Endothelial cell of umbilical vein (primary cell): ENCODE measurements at regions not wholly inside any gene's neighbourhood (a gene's known extent, or its start where the extent isn't known, plus 50 kb on each side); places are given as distances from the start of the nearest gene placed in this dataset.

Source experiments
- BruUV-seq: library from RNA; stranded (reverse); fragments of 400-500 nt; replicated peaks from 2 replicates; lab custom pipeline; 2021; lab: Mats Ljungman, UMichigan
- CTCF ChIA-PET: fragments of 300-600, 350-600 bp; sonication (Branson Sonifier 250); formaldehyde crosslinking; loops from one replicate; lab custom pipeline; 2021; ENCODE audit warnings: antibody characterized with exemption, inconsistent platforms; lab: Charles Lee
- POLR2A ChIA-PET: fragments of 300-600, 350-600 bp; sonication (Branson Sonifier 250); formaldehyde crosslinking; loops from one replicate; lab custom pipeline; 2021; ENCODE audit warnings: antibody characterized with exemption, inconsistent platforms; lab: Charles Lee
- DNase-seq: peaks from one replicate; pipeline ENCODE4 v3.0.0-alpha.2; 2011; ENCODE audit warnings: low read depth, low spot score
- FAIRE-seq: peaks from 2 replicates; lab custom pipeline; 2011; peaks lifted over from hg19 to GRCh38; lab: Jason Lieb, UNC
- H2AFZ ChIP-seq: 2 replicates; pipeline ENCODE4 v1.6.0; 2012; ENCODE audit warnings: low read depth, low read length, control low read depth, inconsistent platforms
- H3K27ac ChIP-seq: 2 replicates; pipeline ENCODE4 v1.5.1; 2011; ENCODE audit warnings: low read depth, mild to moderate bottlenecking, control low read depth, low read length, moderate library complexity; ENCODE audit not compliant: insufficient read depth
- H3K27me3 ChIP-seq, 2 experiments: 2 replicates each; pipeline versions ENCODE4 v1.6.0 to v1.6.1; 2011; ENCODE audit warnings: low read length in 2 of 2, mixed read lengths in 1 of 2; ENCODE audit not compliant: control insufficient read depth in 2 of 2, insufficient read depth in 2 of 2
- H3K36me3 ChIP-seq, 2 experiments: 2 replicates in 1 of 2; 3 replicates in 1 of 2; pipeline ENCODE4 v1.5.1; 2011; ENCODE audit warnings: low read length in 2 of 2, mild to moderate bottlenecking in 1 of 2, moderate library complexity in 1 of 2; ENCODE audit not compliant: control insufficient read depth in 2 of 2, insufficient read depth in 2 of 2; ENCODE audit errors: extremely low read depth in 1 of 2
- H3K4me1 ChIP-seq: 3 replicates; pipeline ENCODE4 v1.5.1; 2011; ENCODE audit warnings: mild to moderate bottlenecking, low read length; ENCODE audit not compliant: control insufficient read depth, insufficient read depth; ENCODE audit errors: extremely low read depth
- H3K4me2 ChIP-seq: 2 replicates; pipeline ENCODE4 v1.6.1; 2011; ENCODE audit warnings: low read length, control low read depth, mixed read lengths; ENCODE audit not compliant: insufficient read depth
- H3K4me3 ChIP-seq, 3 experiments: fragments of 200-600 bp in 1 of 3; sonication (generic), shearing (Covaris generic) in 1 of 3; replicated peaks in 1 of 3; 2 replicates each; pipeline ENCODE4 v1.5.1; 2011 to 2016; ENCODE audit warnings: control low read depth in 3 of 3, low read length in 3 of 3, mild to moderate bottlenecking in 2 of 3, inconsistent platforms in 1 of 3, low read depth in 1 of 3, moderate library complexity in 1 of 3; ENCODE audit not compliant: insufficient read depth in 1 of 3
- H3K79me2 ChIP-seq: 2 replicates; pipeline ENCODE4 v1.6.0; 2012; ENCODE audit warnings: low read length, inconsistent platforms; ENCODE audit not compliant: control insufficient read depth, insufficient read depth
- H3K9ac ChIP-seq: replicated peaks from 2 replicates; pipeline ENCODE3; 2011; ENCODE audit warnings: low read length, control low read depth; ENCODE audit not compliant: insufficient read depth; ENCODE audit errors: extremely low read depth
- H3K9me1 ChIP-seq: replicated peaks from 3 replicates; pipeline ENCODE4 v1.6.0; 2011; ENCODE audit warnings: mild to moderate bottlenecking, low read length; ENCODE audit not compliant: control insufficient read depth, insufficient read depth; ENCODE audit errors: extremely low read depth
- H3K9me3 ChIP-seq: replicated peaks from 2 replicates; pipeline ENCODE4 v1.5.1; 2012; ENCODE audit warnings: low read length, inconsistent platforms; ENCODE audit not compliant: control insufficient read depth, insufficient read depth
- H4K20me1 ChIP-seq: replicated peaks from 2 replicates; pipeline ENCODE3; 2011; ENCODE audit warnings: mild to moderate bottlenecking, low read length; ENCODE audit not compliant: control insufficient read depth, insufficient read depth; ENCODE audit errors: extremely low read depth
- CTCF ChIP-seq, 2 donors: IDR thresholded peaks; 1 replicate in 1 of 2; 2 replicates in 1 of 2; pipeline ENCODE4 v1.5.1; 2011; ENCODE audit warnings: low read length in 2 of 2, mild to moderate bottlenecking in 2 of 2, moderate library complexity in 2 of 2, control low read depth in 1 of 2, inconsistent platforms in 1 of 2, low read depth in 1 of 2; ENCODE audit not compliant: insufficient read depth in 1 of 2; ENCODE audit errors: extremely low read depth in 1 of 2
- EZH2 ChIP-seq: IDR thresholded peaks from 2 replicates; pipeline ENCODE4 v1.6.1; 2012; ENCODE audit warnings: borderline replicate concordance, low read depth, mild to moderate bottlenecking, moderate library complexity, low read length, inconsistent platforms; ENCODE audit not compliant: severe bottlenecking
- FOS ChIP-seq: IDR thresholded peaks from 2 replicates; pipeline ENCODE4 v1.6.1; 2011; ENCODE audit warnings: mild to moderate bottlenecking, low read length, moderate library complexity, borderline replicate concordance; ENCODE audit not compliant: insufficient read depth
- GATA2 ChIP-seq: IDR thresholded peaks from 2 replicates; pipeline ENCODE4 v1.7.0; 2011; ENCODE audit warnings: low read depth, mild to moderate bottlenecking, moderate library complexity, mixed read lengths, low read length; ENCODE audit not compliant: insufficient read length, insufficient read depth
- JUN ChIP-seq: IDR thresholded peaks from 2 replicates; pipeline ENCODE4 v1.6.1; 2011; ENCODE audit warnings: borderline replicate concordance, low read depth; ENCODE audit not compliant: insufficient read length, insufficient read depth
- MAX ChIP-seq: IDR thresholded peaks from 2 replicates; pipeline ENCODE4 v1.6.1; 2011; ENCODE audit not compliant: insufficient read depth, insufficient read length
- MYC ChIP-seq: IDR thresholded peaks from one replicate; pipeline ENCODE4 v1.6.1; 2011; ENCODE audit warnings: mild to moderate bottlenecking, low read depth, low read length
- POLR2A ChIP-seq: IDR thresholded peaks from 2 replicates; pipeline ENCODE4 v1.6.1; 2012; ENCODE audit warnings: low read depth, mild to moderate bottlenecking, control low read depth, low read length
- POLR2AphosphoS5 ChIP-seq: IDR thresholded peaks from 2 replicates; pipeline ENCODE4 v1.6.1; 2012; ENCODE audit warnings: low read depth, mild to moderate bottlenecking, control low read depth, low read length, moderate library complexity; ENCODE audit not compliant: insufficient read depth
- dilution Hi-C: fragments of 300-500 bp; cut with MboI; formaldehyde crosslinking; loops from one replicate; pipeline ENCODE4 v1.15.0; 2019; ENCODE audit warnings: low sequenced_read_pairs; ENCODE audit not compliant: extremely low pct_ligation_motif_present
- intact Hi-C: fragments of 100-400 bp; cut with micrococcal nuclease; formaldehyde crosslinking; loops from one replicate; pipeline ENCODE4 v1.10.0; 2022

GRCh38 chr11:115769891-115770290 is 265.7 kb upstream of the CADM1 start:
- no peak overlapping the region for H3K4me2 ChIP-seq
- no peak overlapping the region for H2AFZ ChIP-seq
- no peak overlapping the region for H3K27ac ChIP-seq
- no peaks in the 10 kb centered on the region for H3K9me3 ChIP-seq
- H4K20me1 ChIP-seq: no peaks in the 10 kb centered on the region
- DNase-seq (no peak), FAIRE-seq (no peak)
- intact Hi-C loops (no loop called here), dilution Hi-C loops (no loop called here)
- no TSS peak for BruUV-seq
- TF ChIP-seq POLR2A: no peak
- TF ChIP-seq GATA2: no peak
- no peak for TF ChIP-seq EZH2
- TF ChIP-seq FOS: no peak
- TF ChIP-seq POLR2AphosphoS5: no peak
- TF ChIP-seq MAX: no peak
- TF ChIP-seq CTCF (IDR thresholded peaks at IDR 0.05; ENCODE audit: extremely low read depth in 1 of 2, insufficient read depth in 1 of 2, low read depth in 1 of 2, low read length in 2 of 2): no peak
- no peak for TF ChIP-seq JUN
- no peak for TF ChIP-seq MYC
- H3K9ac ChIP-seq: no peak overlapping the region
- ChIA-PET POLR2A (no interaction called here), CTCF (no interaction called here)
- H3K4me3 ChIP-seq: no peak overlapping the region
- no peaks in the 10 kb centered on the region for H3K4me1 ChIP-seq
- no peaks in the 10 kb centered on the region for H3K27me3 ChIP-seq
- no peaks in the 10 kb centered on the region for H3K79me2 ChIP-seq
- H3K36me3 ChIP-seq: no peaks in the 10 kb centered on the region
- H3K9me1 ChIP-seq: no peaks in the 10 kb centered on the region
